Neuronal stem cell (in vitro differentiated cells): ENCODE measurements at regions not wholly inside any gene's neighbourhood (a gene's known extent, or its start where the extent isn't known, plus 50 kb on each side); places are given as distances from the start of the nearest gene placed in this dataset.
A peak's percentile ranks its signal among the peaks of the same experiment; 100 is the strongest.

Experiments used
- DNase-seq: peaks from one replicate; pipeline ENCODE4 v3.0.0-alpha.2; 2013; ENCODE audit warnings: low spot score
- H2AFZ ChIP-seq: one replicate; pipeline ENCODE4 v1.6.1; 2013; ENCODE audit warnings: mild to moderate bottlenecking, low read length, inconsistent platforms
- H2AK5ac ChIP-seq: 2 replicates; pipeline ENCODE4 v1.6.1; 2013; ENCODE audit warnings: low read depth, mild to moderate bottlenecking, inconsistent platforms, low read length, moderate library complexity, mixed read lengths
- H2BK120ac ChIP-seq: 2 replicates; pipeline ENCODE4 v1.6.1; 2013; ENCODE audit warnings: low read depth, mild to moderate bottlenecking, inconsistent platforms, low read length, moderate library complexity, mixed read lengths
- H2BK12ac ChIP-seq: one replicate; pipeline ENCODE4 v1.6.1; 2013; ENCODE audit warnings: low read length, inconsistent platforms
- H2BK15ac ChIP-seq: 2 replicates; pipeline ENCODE4 v1.6.1; 2013; ENCODE audit warnings: mild to moderate bottlenecking, low read length, inconsistent platforms, mixed read lengths
- H2BK5ac ChIP-seq: one replicate; pipeline ENCODE4 v1.6.1; 2013; ENCODE audit warnings: inconsistent platforms, mild to moderate bottlenecking, low read length, moderate library complexity
- H3K14ac ChIP-seq: one replicate; pipeline ENCODE4 v1.6.1; 2013; ENCODE audit warnings: low read length, inconsistent platforms
- H3K18ac ChIP-seq: 2 replicates; pipeline ENCODE4 v1.6.1; 2013; ENCODE audit warnings: low read length, inconsistent platforms
- H3K23ac ChIP-seq: 2 replicates; pipeline ENCODE4 v1.6.1; 2013; ENCODE audit warnings: low read depth, mild to moderate bottlenecking, mixed read lengths, low read length, inconsistent platforms; ENCODE audit not compliant: poor library complexity
- H3K27ac ChIP-seq: replicated peaks from 3 replicates; pipeline ENCODE4 v1.5.1; 2013; ENCODE audit warnings: low read length, inconsistent platforms
- H3K27me3 ChIP-seq, 3 experiments: 2 replicates each; pipeline ENCODE4 v1.6.1; 2013; ENCODE audit warnings: low read length in 3 of 3, mild to moderate bottlenecking in 2 of 3, inconsistent platforms in 1 of 3, low read depth in 1 of 3, mixed read lengths in 1 of 3, moderate library complexity in 1 of 3; ENCODE audit not compliant: control insufficient read depth in 3 of 3, insufficient read depth in 3 of 3
- H3K36me3 ChIP-seq, 2 donors: replicated peaks in 1 of 2; 2 replicates each; pipeline ENCODE4 v1.6.1; 2013; ENCODE audit warnings: low read length in 2 of 2; ENCODE audit not compliant: control insufficient read depth in 2 of 2, insufficient read depth in 2 of 2
- H3K4ac ChIP-seq: 2 replicates; pipeline ENCODE4 v1.6.1; 2013; ENCODE audit warnings: inconsistent platforms, mild to moderate bottlenecking, low read length, moderate library complexity
- H3K4me1 ChIP-seq, 2 donors: 1 replicate in 1 of 2; 2 replicates in 1 of 2; pipeline ENCODE4 v1.6.1; 2013; ENCODE audit warnings: low read length in 2 of 2, low read depth in 1 of 2; ENCODE audit not compliant: control insufficient read depth in 2 of 2, insufficient read depth in 1 of 2
- H3K4me2 ChIP-seq: one replicate; pipeline ENCODE4 v1.6.1; 2013; ENCODE audit warnings: mild to moderate bottlenecking, low read length, inconsistent platforms; ENCODE audit not compliant: insufficient read depth, poor library complexity, severe bottlenecking
- H3K4me3 ChIP-seq, 2 donors: 2 replicates each; pipeline ENCODE4 v1.5.1; 2013; ENCODE audit warnings: low read length in 2 of 2, mild to moderate bottlenecking in 2 of 2, inconsistent platforms in 1 of 2, moderate library complexity in 1 of 2
- H3K79me1 ChIP-seq: one replicate; pipeline ENCODE4 v1.6.1; 2013; ENCODE audit warnings: low read depth, mild to moderate bottlenecking, inconsistent platforms, low read length, moderate library complexity
- H3K9ac ChIP-seq: one replicate; pipeline ENCODE4 v1.6.1; 2013; ENCODE audit warnings: mild to moderate bottlenecking, low read depth, low read length, inconsistent platforms; ENCODE audit not compliant: poor library complexity
- H3K9me3 ChIP-seq, 2 donors: replicated peaks in 1 of 2; 2 replicates each; pipeline versions ENCODE3 to v1.6.1; 2013; ENCODE audit warnings: low read length in 2 of 2, mild to moderate bottlenecking in 2 of 2, inconsistent platforms in 1 of 2, low read depth in 1 of 2, mixed read lengths in 1 of 2, moderate library complexity in 1 of 2; ENCODE audit not compliant: control insufficient read depth in 2 of 2, insufficient read depth in 1 of 2
- H4K8ac ChIP-seq: one replicate; pipeline ENCODE4 v1.6.1; 2013; ENCODE audit warnings: low read depth, mild to moderate bottlenecking, inconsistent platforms, low read length, moderate library complexity
- H4K91ac ChIP-seq: one replicate; pipeline ENCODE4 v1.6.1; 2013; ENCODE audit warnings: low read length, low read depth, mild to moderate bottlenecking, inconsistent platforms; ENCODE audit not compliant: poor library complexity
- WGBS, 2 donors: extraction: QIAGEN DNeasy Blood & Tissue Kit; methylation state at CpG; one replicate each; pipeline ENCODE4 v1.1.7; 2013; ENCODE audit warnings: missing lambda C conversion rate in 2 of 2, mixed read lengths in 1 of 2; ENCODE audit not compliant: insufficient read length in 2 of 2, insufficient replicate concordance in 1 of 2; ENCODE audit errors: extremely low coverage in 2 of 2; 5-methylcytosine and 5-hydroxymethylcytosine counted together

GRCh38 chr1:53391296-53391695 lies 63.4 kb upstream of the LRP8 start:
- Histone ChIP-seq H3K18ac (no peak overlapping the region), H3K27ac (no peak overlapping the region), H3K36me3 (no peaks in the 10 kb centered on the region), H3K79me1 (no peaks in the 10 kb centered on the region), H2BK120ac (no peak overlapping the region), H2BK12ac (no peak overlapping the region), H3K27me3 (no peaks in the 10 kb centered on the region), H4K91ac (no peak overlapping the region), H2AFZ (no peak overlapping the region), H3K4me2 (no peak overlapping the region), H3K23ac (no peak overlapping the region), H3K9me3 (no peaks in the 10 kb centered on the region), H2BK5ac (no peak overlapping the region), H3K9ac (no peak overlapping the region), H4K8ac (no peak overlapping the region), H3K14ac (no peak overlapping the region), H3K4me1 (peaks cover 0 to 8% of the 10 kb centered on the region in 2 donors), H3K4me3 (no peak overlapping the region), H2AK5ac (no peak overlapping the region), H3K4ac (no peak overlapping the region), H2BK15ac (no peak overlapping the region)
- DNase-seq, result no peak
- WGBS, 2 donors, result no CpG with 5 or more reads among the region's 2 CpGs

DNA sequence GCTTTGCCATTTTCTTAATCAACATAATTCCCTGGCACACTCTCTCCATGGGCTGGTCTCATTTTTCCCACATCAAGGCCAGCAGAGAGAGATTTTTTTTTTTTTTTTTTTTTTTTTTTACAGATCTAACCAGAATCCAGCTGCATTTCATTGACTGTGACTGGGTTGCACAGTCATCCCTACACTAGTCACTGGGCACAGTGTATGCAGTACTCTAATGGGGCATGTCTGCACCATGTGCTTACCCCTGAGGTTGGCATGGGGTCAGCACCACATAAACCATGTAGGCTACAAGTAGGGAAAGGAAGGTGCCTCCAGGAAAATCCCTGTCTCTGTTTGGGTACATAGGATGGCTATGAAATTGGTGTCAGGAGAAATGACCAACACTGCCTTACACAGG lies 64.1 kb upstream of the LRP8 start:
- Histone ChIP-seq H3K27ac (no peak overlapping the region), H3K9ac (no peak overlapping the region), H3K14ac (no peak overlapping the region), H3K79me1 (no peaks in the 10 kb centered on the region), H2BK5ac (no peak overlapping the region), H2AK5ac (no peak overlapping the region), H4K8ac (no peak overlapping the region), H3K4ac (no peak overlapping the region), H3K27me3 (no peaks in the 10 kb centered on the region), H3K4me2 (no peak overlapping the region), H3K18ac (no peak overlapping the region), H3K36me3 (no peaks in the 10 kb centered on the region), H2BK120ac (no peak overlapping the region), H3K23ac (no peak overlapping the region), H2BK12ac (no peak overlapping the region), H3K4me3 (no peak overlapping the region), H3K4me1 (peaks cover 0 to 9% of the 10 kb centered on the region in 2 donors), H2AFZ (no peak overlapping the region), H3K9me3 (no peaks in the 10 kb centered on the region), H2BK15ac (no peak overlapping the region), H4K91ac (no peak overlapping the region)
- DNase-seq, result no peak

DNA sequence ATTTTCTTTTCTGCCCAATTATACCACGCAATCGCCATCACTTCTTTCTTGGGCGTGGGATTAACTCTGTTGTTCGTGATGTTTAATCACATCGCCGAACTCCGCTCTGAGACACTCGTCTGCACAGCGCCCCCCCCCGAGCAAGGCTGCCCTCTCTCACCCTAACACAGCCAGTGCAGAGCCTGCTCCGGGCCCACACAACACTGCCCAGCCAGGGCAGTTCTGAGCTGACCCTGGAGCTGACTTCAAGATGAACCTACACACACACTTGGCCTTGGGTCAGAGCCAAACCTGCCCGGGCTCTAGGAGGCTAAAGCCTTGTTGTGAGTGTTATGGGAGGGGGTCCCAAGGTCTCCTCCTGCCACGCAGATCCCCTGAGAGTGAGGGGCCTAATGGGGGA lies 64.6 kb upstream of the LRP8 start:
- Histone ChIP-seq H2BK5ac (no peak overlapping the region), H3K4me2 (no peak overlapping the region), H3K27ac (no peak overlapping the region), H3K9me3 (no peaks in the 10 kb centered on the region), H3K27me3 (no peaks in the 10 kb centered on the region), H4K91ac (no peak overlapping the region), H3K36me3 (no peaks in the 10 kb centered on the region), H3K79me1 (no peaks in the 10 kb centered on the region), H3K4me1 (peaks cover 0 to 9% of the 10 kb centered on the region in 2 donors), H3K23ac (no peak overlapping the region), H2BK120ac (no peak overlapping the region), H2BK15ac (no peak overlapping the region), H3K4me3 (no peak overlapping the region), H3K9ac (peak overlapping the region; percentile 30), H3K18ac (peak overlapping the region; percentile 27), H4K8ac (no peak overlapping the region), H2AK5ac (no peak overlapping the region), H3K4ac (no peak overlapping the region), H3K14ac (no peak overlapping the region), H2BK12ac (no peak overlapping the region), H2AFZ (peak overlapping the region; percentile 44)
- DNase-seq, result no peak
- WGBS, 2 donors, result no CpG with 5 or more reads among the region's 13 CpGs

- Histone ChIP-seq H2AK5ac (no peak overlapping the region), H2AFZ (peak overlapping the region; percentile 92), H3K79me1 (no peaks in the 10 kb centered on the region), H2BK120ac (peak overlapping the region; percentile 72), H3K27me3 (no peaks in the 10 kb centered on the region), H3K9me3 (no peaks in the 10 kb centered on the region), H2BK15ac (peak overlapping the region; percentile 75), H3K14ac (no peak overlapping the region), H3K4me2 (no peak overlapping the region), H3K4me1 (peaks cover 6 to 10% of the 10 kb centered on the region in 2 donors), H2BK12ac (no peak overlapping the region), H3K36me3 (no peaks in the 10 kb centered on the region), H3K9ac (no peak overlapping the region), H3K23ac (no peak overlapping the region), H4K8ac (no peak overlapping the region), H2BK5ac (no peak overlapping the region), H3K4ac (no peak overlapping the region), H3K4me3 (no peak overlapping the region), H3K18ac (no peak overlapping the region), H3K27ac (no peak overlapping the region), H4K91ac (no peak overlapping the region)
- WGBS, 2 donors, result no CpG with 5 or more reads among the region's 10 CpGs
- DNase-seq, result peak; percentile 84
Measured at GRCh38 chr1:53393325-53393792, 65.5 kb upstream of the LRP8 start.
